NB4 (cell line): ENCODE measurements at regions not wholly inside any gene's neighbourhood (a gene's known extent, or its start where the extent isn't known, plus 50 kb on each side); places are given as distances from the start of the nearest gene placed in this dataset.

Experiments used
- DNase-seq: peaks from one replicate; pipeline ENCODE4 v3.0.0; 2010; ENCODE audit warnings: low read depth
- H3K4me3 ChIP-seq: one replicate; pipeline ENCODE4 v1.5.1; 2011; ENCODE audit warnings: mild to moderate bottlenecking, low read depth, low read length, moderate library complexity
- MAX ChIP-seq: IDR thresholded peaks from 2 replicates; pipeline ENCODE4 v1.6.1; 2011; ENCODE audit warnings: low read depth, low read length
- MYC ChIP-seq: IDR thresholded peaks from 2 replicates; pipeline ENCODE4 v1.6.1; 2011; ENCODE audit warnings: low read depth, low read length
- POLR2A ChIP-seq: IDR thresholded peaks from 2 replicates; pipeline ENCODE4 v1.6.1; 2011; ENCODE audit warnings: mild to moderate bottlenecking; ENCODE audit not compliant: insufficient read length; ENCODE audit errors: extremely low read depth
- TF ChIP-seq, protein P1 (sequence below): IDR thresholded peaks from one replicate; pipeline ENCODE4 v1.5.1; 2012; ENCODE audit warnings: low read depth, low read length

DNA sequence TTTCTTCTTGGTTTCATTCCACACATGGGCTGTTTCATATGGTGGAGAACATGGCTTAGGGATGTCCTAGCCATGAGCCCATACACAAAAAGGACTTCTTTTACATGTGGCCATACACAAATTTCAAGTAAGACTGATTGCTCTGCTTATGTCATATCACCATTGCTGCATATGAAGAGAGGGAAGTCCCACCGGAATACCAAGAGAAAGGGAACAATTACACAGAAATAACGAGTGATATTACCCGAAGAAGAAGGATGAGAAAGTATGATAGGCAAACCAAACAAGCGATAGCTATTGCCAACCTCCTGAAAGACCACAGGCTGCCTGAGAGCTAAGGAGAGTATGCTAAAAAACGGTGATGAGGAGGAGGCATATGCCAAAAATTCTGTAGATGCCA, 70.5 kb upstream of the TNFRSF21 start:
- DNase-seq = no peak
- no peak overlapping the region for H3K4me3 ChIP-seq
- TF ChIP-seq POLR2A (no peak), MYC (no peak), MAX (no peak)
- TF ChIP-seq, protein P1, sequence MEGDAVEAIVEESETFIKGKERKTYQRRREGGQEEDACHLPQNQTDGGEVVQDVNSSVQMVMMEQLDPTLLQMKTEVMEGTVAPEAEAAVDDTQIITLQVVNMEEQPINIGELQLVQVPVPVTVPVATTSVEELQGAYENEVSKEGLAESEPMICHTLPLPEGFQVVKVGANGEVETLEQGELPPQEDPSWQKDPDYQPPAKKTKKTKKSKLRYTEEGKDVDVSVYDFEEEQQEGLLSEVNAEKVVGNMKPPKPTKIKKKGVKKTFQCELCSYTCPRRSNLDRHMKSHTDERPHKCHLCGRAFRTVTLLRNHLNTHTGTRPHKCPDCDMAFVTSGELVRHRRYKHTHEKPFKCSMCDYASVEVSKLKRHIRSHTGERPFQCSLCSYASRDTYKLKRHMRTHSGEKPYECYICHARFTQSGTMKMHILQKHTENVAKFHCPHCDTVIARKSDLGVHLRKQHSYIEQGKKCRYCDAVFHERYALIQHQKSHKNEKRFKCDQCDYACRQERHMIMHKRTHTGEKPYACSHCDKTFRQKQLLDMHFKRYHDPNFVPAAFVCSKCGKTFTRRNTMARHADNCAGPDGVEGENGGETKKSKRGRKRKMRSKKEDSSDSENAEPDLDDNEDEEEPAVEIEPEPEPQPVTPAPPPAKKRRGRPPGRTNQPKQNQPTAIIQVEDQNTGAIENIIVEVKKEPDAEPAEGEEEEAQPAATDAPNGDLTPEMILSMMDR = no peak

DNA sequence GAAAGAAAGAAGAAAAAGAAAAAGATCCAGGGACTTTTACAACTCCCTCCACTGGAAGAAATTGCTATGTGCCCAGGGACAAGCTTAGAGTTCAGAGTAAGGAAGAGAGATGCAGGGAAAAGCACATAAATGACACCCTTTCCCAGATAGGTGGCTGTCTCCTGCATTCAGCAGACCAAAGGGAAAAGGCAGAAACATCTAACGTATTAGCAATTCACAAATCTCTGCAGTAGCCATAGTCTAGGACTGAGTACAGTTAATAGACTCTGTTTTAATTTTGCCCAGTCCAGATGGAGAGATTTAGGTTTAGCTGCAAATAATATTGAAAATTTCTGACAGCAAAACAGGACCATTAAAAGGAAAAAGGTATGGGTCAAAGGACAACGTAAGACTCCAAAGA, 71.3 kb upstream of the TNFRSF21 start:
- no peak for DNase-seq
- TF ChIP-seq MYC = no peak
- TF ChIP-seq, protein P1 = no peak
- no peak for TF ChIP-seq MAX
- no peak for TF ChIP-seq POLR2A
- H3K4me3 ChIP-seq = no peak overlapping the region

DNA sequence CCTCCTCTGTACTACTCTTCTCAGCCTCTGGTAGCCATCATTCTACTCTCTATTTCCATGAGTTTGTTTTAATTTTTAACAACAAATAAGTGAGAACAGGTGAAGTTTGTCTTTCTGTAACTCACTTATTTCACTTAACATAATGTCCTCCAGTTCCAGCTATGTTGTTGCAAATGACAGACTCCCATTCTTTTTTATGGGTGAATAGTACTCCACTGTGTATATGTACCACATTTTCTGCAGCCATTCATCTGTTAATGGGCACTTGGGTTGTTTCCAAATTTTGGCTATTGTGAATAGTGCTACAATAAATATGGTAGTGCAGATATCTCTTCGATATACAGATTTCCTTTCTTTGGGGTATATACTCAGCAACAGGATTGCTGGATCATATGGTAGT, 73.7 kb upstream of the TNFRSF21 start:
- TF ChIP-seq POLR2A (no peak), MYC (no peak), MAX (no peak)
- TF ChIP-seq, protein P1 = no peak
- H3K4me3 ChIP-seq = no peak overlapping the region
- DNase-seq = no peak

DNA sequence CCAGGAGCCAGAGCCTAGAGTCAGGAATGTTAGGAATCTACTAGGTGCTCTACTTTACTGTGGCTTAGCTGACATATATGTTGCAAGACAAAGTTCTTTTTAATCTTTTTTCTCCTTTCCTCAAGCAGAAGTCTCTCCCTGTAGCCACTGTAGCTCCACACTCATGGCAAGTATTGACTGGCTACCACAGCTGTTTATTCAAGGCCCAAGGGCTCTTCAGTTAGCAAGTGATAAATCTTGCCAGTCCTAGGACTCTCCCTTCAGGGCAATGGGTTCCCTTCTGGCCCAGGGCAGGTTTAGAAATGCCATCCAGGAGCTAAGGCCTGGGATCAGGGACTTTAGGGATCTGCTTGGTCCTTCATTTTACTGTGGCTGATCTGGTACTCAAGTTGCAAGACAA, 82.0 kb upstream of the TNFRSF21 start:
- TF ChIP-seq POLR2A = no peak
- TF ChIP-seq, protein P1 = no peak
- TF ChIP-seq MYC = no peak
- no peak for TF ChIP-seq MAX
- no peak for DNase-seq
- H3K4me3 ChIP-seq = no peak overlapping the region

GRCh38 chr6:47392251-47392650, 82.5 kb upstream of the TNFRSF21 start:
- DNase-seq = no peak
- no peak overlapping the region for H3K4me3 ChIP-seq
- TF ChIP-seq MYC = no peak
- TF ChIP-seq, protein P1 = no peak
- no peak for TF ChIP-seq POLR2A
- no peak for TF ChIP-seq MAX
